Endothelial cell of umbilical vein (primary cell): ENCODE measurements at regions not wholly inside any gene's neighbourhood (a gene's known extent, or its start where the extent isn't known, plus 50 kb on each side); places are given as distances from the start of the nearest gene placed in this dataset.

Experiments
- CTCF ChIP-seq, 2 donors: IDR thresholded peaks; 1 replicate in 1 of 2; 2 replicates in 1 of 2; pipeline ENCODE4 v1.5.1; 2011; ENCODE audit warnings: low read length in 2 of 2, mild to moderate bottlenecking in 2 of 2, moderate library complexity in 2 of 2, control low read depth in 1 of 2, inconsistent platforms in 1 of 2, low read depth in 1 of 2; ENCODE audit not compliant: insufficient read depth in 1 of 2; ENCODE audit errors: extremely low read depth in 1 of 2
- EZH2 ChIP-seq: IDR thresholded peaks from 2 replicates; pipeline ENCODE4 v1.6.1; 2012; ENCODE audit warnings: borderline replicate concordance, low read depth, mild to moderate bottlenecking, moderate library complexity, low read length, inconsistent platforms; ENCODE audit not compliant: severe bottlenecking
- GATA2 ChIP-seq: IDR thresholded peaks from 2 replicates; pipeline ENCODE4 v1.7.0; 2011; ENCODE audit warnings: low read depth, mild to moderate bottlenecking, moderate library complexity, mixed read lengths, low read length; ENCODE audit not compliant: insufficient read length, insufficient read depth
- JUN ChIP-seq: IDR thresholded peaks from 2 replicates; pipeline ENCODE4 v1.6.1; 2011; ENCODE audit warnings: borderline replicate concordance, low read depth; ENCODE audit not compliant: insufficient read length, insufficient read depth
- POLR2A ChIP-seq: IDR thresholded peaks from 2 replicates; pipeline ENCODE4 v1.6.1; 2012; ENCODE audit warnings: low read depth, mild to moderate bottlenecking, control low read depth, low read length
- POLR2AphosphoS5 ChIP-seq: IDR thresholded peaks from 2 replicates; pipeline ENCODE4 v1.6.1; 2012; ENCODE audit warnings: low read depth, mild to moderate bottlenecking, control low read depth, low read length, moderate library complexity; ENCODE audit not compliant: insufficient read depth

- no peak for TF ChIP-seq GATA2
- TF ChIP-seq CTCF (IDR thresholded peaks at IDR 0.05; ENCODE audit: extremely low read depth in 1 of 2, insufficient read depth in 1 of 2, low read depth in 1 of 2, low read length in 2 of 2): no peak
- TF ChIP-seq POLR2AphosphoS5: no peak
- TF ChIP-seq POLR2A: no peak
- TF ChIP-seq EZH2: no peak
- no peak for TF ChIP-seq JUN
Measured at GRCh38 chr13:79808475-79808874, 327.5 kb downstream of the NDFIP2 start.
